ENCODE measurements at regions not wholly inside any gene's neighbourhood (a gene's known extent, or its start where the extent isn't known, plus 50 kb on each side); places are given as distances from the start of the nearest gene placed in this dataset.

GRCh38 chr6:167236239-167236571, 54.9 kb upstream of the UNC93A start:
- TF ChIP-seq CTCF (IDR thresholded peaks at IDR 0.05) (no peak), SP1 (CRISPR knock-in tag; conservative IDR thresholded peaks at IDR 0.05) (no peak)
